ENCODE measurements at regions not wholly inside any gene's neighbourhood (a gene's known extent, or its start where the extent isn't known, plus 50 kb on each side); places are given as distances from the start of the nearest gene placed in this dataset.
"Not testable (repeated sequence)": the region's sequence is repeated elsewhere in the genome, so short reads cannot be mapped to it uniquely, and the experiment has no call there.

DNA sequence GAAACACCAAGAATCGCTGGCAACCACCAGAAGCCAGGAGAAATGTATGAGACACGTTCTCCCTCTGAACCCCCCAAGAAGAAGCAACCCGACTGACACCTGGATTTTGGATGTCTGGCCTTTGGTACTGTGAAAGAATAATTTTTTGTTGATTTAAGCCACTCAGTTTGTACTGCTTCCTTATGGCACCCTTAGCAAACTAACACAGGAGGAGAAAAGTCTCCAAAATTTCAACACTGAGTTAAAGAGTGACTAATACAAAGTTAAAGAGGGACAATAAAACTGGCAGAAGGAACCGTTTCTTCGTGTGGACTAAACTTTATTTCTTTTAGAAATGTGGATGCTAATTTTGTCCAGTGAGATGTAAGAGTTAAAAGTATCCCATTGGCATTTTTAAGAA, 660.9 kb upstream of the LINC00305 start:
- DNase-seq, result no peak

DNA sequence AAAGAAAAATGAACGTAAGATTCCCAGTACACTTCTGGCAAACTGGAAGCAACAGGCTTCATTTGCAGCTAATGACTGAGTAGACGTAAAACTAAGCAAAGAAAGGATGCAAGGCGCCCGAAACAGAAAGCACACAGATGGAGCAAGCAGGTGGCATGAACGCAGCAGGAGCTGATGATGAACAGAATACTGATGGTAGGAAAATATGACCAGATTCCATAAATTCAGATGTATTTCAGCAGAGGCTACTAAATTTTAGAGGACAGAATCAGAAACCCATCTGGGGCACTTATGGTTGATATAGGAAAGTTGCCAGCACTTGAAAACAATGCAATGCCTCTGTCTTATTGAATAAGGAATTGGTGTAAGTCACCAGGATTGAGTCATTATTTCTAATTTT, 658.7 kb upstream of the LINC00305 start:
- DNase-seq, result no peak

DNA sequence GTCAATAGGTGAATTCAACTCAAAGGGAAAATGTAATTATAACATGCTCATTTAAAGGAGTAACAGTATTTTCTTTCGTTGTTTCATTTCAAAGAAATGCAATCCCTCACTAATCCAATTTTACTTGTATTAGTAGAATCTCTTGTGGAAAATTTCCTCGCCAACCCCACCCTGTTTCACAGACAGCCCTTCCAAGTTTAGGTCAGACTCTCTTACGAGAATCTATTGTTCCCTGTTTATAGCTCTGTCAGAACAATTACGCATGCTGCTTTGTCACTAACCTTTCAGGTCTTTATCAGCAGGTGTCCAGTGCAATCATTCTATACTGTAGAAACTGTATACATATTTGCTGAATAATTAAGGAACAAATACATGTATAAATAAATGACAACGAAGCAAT, 657.8 kb upstream of the LINC00305 start:
- DNase-seq, result no peak

DNA sequence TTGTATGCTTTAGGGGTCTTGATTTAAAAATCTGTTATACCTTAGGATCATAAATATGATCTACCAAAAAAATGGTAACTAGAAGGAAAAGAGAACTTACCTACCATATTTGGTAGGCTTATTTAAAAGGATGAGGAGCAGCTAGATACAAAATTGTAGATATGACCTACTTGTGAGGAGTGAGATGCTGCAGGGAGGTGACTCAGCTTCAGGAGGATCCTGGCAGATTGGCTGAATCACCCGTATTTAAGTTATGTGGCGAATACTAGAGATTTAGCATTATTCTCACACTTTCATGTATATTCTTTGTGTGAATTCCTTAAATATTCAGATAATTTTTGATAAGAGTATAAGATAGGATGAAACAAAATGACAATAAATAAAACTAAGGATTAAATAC, 657.3 kb upstream of the LINC00305 start:
- peak in 1 of 2 donors; percentile 3 for DNase-seq

DNA sequence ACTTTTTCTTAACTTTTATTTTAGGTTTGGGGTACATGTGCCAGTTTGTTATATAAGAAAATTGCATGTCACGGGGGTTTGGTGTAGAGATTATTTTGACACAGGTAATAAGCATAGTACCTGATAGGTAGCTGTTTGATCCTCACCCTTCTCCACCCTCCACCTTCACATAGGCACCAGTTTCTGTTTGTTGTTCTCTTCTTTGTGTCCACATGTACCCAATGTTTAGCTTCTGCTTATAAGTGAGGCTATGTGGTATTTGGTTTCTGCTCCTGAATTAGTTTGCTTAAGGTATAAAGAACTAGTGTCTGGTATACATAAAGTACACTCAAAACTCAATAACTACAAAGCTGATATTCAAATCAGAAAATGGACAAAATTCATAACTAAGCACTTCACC, 654.6 kb upstream of the LINC00305 start:
- DNase-seq, result no peak

DNA sequence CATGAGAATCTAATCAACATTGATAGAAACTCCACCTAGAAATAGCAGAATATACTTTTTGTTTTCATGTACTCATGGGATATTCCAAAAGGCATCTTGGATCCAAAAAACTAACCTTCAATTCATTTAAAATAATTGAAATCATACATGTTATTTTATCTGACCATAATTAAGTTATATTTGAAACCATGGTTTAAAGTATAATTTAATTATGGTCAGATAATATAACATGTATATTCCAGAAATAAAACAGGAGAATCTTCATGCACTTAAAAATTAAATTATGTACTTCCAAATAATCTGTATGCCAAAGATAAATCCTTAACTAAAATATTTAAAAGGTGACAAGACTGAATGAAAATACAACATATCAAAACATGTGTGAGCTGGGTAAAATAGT, 651.3 kb upstream of the LINC00305 start:
- no peak for DNase-seq

DNA sequence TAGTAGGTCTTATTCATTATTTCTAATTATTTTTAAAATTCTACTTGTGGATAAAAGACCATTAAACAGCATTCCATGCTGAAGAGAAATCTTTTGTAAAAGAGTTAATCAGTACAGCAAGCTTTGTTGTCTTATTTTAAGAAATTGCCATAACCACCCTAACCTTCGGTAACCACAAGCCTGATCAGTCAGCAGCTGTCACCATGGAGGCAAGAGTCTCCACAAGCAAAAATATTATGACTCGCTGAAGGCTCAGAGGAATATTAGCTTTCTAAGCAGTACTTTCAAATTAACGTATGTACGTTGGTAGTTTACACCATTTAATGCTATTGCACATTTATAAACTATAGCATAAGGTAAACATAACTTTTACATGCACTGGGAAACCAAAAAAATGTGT, 650.5 kb upstream of the LINC00305 start:
- no peak for DNase-seq

DNA sequence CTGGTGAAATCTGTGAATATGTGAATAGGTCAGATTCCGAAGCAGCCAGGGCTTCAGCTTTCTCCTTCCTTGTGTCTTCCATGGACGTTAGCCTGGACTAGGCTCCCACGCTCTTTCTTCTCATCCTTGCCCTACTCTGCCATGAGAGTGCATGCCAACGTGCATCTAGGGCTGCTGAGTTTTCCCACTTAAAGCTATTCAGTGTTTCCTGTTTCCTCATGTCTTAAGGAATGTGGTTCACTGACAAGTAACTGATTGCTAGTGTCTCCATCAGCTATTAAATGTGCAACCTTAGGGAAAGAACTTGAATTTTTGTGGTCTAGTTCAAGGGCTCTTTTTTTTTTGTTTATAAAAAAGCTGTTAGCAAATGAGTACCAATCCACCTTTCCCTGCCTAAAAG, 642.3 kb upstream of the LINC00305 start:
- no peak for DNase-seq

DNA sequence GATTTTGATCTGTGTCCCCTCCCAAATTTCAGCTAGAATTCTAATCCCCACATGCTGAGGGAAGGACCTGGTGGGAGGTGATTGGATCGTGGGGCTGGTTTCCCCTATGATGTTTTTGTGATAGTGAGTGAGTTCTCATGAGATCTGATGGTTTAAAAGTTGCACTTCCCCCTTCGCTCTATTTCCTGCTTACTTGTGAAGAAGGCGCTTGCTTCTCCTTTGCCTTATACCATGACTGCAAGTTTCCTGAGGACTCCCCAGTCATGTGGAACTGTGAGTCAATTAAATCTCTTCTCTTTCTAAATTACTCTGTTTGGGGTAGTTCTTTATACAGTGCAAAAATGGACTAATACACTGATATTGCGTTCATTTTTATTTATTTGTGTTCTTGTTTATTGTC, 636.8 kb upstream of the LINC00305 start:
- DNase-seq, result no peak

DNA sequence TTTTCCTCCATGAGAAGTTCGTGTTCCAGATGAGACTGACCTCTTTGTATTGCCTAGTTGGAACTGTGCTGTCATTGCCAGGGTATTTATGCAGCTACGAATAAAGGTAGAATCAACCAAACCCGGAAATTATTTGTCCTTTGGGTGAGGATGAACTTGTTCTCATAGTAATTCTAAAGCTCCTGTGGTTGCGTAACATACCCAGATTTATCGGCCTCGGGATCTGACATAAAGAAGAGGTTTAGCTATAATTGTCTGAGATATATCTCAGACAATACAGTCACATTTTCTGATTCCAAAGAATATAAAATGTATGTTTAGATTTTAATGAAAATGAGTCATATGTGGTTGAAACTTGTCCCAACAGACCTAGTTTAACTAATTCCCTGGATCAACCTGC, 628.7 kb upstream of the LINC00305 start:
- DNase-seq, result no peak

DNA sequence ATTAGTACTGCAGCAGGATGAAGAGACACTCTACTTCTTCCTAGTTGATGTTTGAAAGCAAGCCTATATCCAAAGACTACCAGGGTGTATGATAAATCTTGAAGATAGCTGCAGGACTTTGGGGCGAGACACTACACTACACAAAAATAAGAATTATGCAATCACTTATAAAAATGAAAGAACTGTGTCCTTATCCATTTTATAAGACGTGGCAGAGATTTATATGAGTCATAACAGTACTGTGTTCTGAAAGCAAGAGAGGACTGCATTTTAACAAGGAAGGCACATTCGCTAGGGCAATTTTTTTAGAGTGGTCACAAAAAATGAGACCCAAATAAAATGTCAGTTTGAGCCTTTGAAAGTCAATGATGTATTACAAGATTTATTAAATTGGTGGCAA, 617.0 kb upstream of the LINC00305 start:
- no peak for DNase-seq

DNA sequence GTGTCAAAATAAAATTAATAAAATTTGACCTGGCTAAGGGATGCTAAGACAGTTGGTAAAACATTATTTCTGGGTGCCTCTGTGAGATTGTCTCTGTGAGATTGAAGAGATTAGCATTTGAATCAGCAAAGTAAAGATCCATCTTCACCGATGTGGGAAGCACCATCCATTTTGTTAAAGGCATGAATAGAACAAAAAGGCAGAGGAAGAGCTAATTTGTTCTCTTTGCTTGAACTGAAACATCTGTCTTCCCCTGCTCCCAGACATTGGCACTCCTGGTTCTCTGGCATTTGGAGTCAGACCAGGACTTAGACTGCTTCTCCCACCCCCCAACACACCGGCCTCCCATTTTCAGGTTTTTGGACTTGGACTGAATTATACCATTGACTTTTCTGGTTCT, 603.8 kb upstream of the LINC00305 start:
- DNase-seq, result no peak

DNA sequence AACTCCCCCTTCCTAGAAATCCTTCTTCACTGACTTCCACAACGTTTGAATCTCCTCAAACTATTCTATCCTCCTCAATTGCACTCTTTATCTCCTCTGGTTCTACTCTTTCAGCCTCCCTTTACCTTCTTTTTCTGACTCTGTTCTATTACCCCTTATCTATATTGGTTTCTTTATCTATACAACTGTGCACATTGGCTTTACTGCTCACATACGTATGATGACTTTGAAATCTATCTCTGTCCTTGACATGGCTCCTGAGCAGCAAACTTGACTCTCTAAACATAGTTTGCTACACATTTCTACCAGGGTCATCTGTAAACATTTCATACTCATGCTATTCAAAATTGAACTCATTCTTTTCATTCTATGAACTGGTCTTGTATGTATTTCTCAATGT, 601.0 kb upstream of the LINC00305 start:
- no peak for DNase-seq

DNA sequence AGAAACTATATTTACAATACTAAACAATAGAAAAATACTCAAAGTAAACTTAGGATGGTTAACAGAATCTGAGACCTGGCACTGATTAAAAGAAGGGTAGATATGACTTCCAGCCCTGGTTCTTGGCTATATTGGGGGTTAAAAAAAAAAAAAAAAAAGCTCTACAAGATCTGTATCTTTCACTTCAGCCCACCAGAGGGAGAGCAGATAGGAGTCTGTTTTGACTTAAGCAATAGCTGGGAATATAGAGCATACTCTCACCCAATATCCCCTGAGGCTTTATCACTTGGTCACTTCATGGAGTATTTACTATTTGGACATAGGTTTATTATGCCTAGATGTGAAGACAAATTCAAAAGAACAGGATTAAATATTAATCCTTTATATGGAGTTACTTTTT, 598.9 kb upstream of the LINC00305 start:
- DNase-seq, result no peak

DNA sequence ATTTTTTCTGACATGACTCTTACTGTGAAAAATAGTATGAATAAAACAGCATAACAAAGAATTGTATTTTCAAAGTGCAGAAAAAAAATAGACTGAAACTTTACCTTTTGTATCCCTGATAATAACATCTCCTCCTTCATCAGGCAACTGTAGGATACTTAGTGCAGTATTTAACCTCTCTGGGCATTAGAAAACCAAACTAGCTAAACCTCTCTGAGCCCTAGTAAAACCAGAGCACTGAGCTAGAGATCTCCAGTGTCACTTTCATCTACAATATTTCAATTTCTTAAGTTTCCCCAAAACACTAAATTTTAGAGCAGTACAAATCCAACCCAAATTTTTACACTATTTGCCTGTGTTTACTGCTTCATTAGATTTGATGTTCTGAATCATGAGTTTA, 594.0 kb upstream of the LINC00305 start:
- no peak for DNase-seq

DNA sequence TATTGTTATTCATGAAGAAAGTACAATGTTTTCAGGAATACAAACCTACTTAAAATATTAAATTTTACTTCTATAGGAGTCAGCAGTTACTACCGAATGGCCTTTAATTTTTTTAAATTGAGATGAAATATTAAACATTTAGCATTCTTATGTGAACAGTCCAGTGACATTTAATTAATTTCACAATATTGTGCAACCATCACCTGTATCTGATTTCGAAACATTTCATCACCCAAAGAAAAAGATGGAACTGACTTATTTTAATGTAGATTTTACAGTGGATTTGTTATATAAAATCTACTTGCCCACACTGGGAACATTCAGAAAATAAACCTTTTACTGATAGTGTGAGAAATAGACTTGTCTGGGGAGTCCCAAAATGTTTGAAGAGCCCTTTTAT, 585.2 kb upstream of the LINC00305 start:
- no peak for DNase-seq

DNA sequence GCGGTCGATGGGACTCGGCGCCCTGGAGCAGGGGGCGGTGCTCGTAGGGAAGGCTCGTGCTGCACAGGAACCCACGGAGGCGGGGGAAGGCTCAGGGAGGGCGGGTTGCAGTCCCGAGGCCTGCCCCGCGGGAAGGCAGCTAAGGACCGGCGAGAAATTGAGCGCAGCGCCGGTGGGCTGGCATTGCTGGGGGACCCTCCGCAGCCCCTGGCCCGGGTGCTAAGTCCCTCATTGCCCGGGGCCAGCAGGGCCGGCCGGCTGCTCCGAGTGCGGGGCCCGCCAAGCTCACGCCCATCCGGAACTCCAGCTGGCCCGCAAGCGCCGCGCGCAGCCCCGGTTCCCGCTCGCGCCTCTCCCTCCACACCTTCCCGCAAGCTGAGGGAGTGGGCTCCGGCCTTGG, 576.8 kb upstream of the LINC00305 start:
- not testable (repeated sequence) for DNase-seq

DNA sequence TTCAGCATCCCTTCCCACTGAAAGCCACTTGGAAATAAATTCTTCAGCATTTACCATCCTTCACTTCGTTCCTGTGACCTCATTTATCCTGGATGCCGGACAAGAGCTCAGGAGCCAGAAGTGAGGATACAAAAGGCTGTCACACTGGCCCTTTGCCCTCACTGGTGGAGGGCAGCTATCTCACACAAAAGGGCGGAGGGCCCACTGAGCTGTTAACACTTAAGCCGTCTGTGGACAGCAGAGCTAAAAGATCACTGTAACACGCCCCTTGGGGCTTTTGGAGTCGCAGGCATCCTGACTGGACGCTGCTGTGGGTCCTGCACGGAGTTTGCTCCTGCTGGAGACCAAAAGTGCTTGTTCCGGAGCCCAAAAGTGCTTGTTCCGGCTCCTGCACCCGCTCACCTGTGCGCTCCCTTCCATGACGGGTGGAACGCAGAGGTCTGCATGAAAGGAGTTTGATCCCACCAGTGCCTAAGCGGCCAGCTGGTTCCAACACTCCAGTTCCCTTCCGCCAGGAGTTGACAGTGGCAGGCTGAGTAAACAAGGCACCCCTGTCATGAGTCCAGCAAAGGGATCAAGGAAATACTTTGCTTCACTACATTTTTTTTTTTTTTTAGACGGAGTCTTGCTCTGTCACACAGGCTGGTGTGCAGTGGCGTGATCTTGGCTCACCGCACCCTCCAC, 572.0 kb upstream of the LINC00305 start:
- no peak for DNase-seq

DNA sequence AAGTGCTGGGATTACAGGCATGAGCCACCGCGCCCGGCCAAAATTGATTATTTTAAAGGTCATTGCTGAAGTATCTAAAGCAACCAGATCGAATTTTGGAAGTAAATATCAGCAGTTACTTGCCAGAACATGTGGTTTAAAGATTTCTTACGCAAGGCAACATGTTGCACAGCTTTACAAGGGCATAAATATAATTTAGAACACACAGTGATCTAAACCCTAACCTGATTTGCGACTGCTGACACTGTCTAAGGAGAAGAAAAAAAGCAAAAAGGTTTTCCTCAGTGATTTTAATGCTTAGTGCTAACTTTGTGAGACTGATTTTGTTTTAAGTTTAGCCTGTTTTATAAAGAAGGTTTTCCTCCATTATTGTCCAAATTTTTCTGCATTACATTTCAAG, 569.9 kb upstream of the LINC00305 start:
- no peak for DNase-seq

DNA sequence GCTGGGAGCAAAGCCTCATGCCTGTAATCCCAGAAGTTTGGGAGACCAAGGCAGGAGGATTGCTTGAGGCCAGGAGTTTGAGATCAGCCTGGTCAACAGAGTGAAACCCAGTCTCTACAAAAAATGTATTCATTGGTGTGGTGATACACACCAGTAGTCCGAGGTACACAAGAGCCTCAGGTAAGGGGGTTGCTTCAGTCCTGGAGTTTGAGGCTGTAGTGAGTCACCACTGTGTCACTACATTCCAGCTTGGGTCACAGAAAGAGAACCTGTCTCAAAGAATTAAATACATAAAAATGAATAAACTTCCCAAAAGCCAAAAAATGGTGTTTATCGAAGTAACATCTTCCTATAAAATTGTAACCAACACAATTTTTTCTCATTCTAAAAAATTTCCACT, 568.1 kb upstream of the LINC00305 start:
- no peak for DNase-seq

DNA sequence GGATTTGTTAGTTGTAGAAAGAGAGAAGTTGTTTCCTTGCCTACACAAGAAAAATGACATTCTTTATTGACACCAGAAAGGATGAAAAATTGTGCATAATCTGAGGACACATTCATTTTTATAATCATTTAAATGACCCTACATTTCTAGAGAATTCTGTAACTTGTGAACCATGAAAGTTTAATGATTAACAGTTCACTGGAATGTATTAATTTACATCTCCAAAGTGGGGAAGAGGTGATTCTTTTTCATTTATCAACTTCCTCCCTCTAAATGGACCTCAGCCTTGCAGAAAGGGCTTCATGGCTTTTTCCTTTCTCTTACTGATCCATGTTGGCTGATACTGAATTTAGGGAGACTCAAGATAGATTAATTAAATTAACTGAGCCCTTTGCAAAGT, 565.2 kb upstream of the LINC00305 start:
- DNase-seq, result no peak

DNA sequence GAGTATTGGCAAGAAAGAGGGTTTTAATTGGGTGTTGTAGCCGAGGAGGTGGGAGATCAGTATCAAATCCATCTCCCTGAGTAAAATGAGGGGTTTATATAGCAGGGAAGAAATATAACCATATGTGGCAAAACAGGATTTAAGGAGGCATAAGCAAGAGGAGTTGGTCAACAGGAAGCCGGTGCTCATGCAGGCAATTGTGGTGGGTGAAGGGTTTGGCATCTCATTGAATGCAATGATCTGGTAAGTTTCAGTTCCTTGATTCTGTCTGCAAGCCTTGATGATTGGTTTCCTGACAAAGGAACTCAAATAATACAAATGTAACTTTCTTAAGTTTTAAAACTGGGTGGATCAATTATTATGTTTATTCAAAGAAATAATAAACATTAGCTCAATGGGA, 564.4 kb upstream of the LINC00305 start:
- no peak for DNase-seq

DNA sequence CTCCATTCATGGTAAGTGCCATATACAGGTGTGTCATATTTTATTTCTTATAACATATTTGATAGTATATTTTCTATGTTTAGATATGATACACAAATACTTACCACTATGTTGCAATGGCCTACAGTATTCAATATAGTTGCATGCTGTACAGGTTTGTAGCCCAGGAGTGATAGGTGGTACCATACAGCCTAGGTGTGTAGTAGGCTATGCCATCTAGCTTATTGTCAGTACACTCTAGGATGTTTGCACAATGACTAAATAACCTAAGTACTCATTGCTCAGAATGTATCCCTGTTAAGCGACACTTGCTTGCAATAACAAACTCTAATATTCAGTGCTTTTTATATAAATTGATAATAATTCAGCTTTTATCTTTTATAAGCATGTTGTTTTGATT, 563.1 kb upstream of the LINC00305 start:
- no peak for DNase-seq

DNA sequence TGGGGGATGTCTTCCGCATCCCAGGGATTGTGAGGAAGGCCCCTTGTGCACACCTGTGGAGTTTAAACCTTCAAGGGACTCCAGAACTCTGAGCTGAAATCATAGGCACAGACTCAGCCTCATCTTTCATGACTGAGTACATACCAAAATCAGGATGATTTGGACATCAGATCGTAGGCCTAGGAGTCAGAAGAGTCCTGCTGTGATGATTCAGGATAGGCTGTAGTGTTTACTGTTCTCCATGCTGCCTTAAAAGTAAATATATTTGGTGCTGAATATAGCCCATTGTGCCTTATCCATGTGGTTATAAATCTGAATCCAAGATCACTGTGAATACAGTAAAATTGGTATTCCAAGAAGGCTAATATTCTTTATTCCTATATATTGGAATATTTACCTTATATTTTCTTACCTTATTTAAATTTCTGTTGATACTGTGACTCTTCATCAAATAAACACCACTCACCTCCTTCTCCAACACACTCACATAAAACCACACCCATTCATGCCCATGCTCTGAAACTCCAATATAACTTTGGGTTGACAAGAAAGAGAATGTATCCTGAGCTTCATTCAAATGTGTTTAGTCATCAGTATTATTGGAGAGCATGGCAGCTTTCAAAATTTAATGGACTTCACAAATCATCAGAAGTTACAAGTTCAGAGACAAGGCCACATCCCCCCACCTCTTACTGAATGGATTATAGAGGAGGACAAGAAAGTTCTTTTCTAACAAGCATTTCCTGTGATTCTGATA, 561.4 kb upstream of the LINC00305 start:
- no peak for DNase-seq

DNA sequence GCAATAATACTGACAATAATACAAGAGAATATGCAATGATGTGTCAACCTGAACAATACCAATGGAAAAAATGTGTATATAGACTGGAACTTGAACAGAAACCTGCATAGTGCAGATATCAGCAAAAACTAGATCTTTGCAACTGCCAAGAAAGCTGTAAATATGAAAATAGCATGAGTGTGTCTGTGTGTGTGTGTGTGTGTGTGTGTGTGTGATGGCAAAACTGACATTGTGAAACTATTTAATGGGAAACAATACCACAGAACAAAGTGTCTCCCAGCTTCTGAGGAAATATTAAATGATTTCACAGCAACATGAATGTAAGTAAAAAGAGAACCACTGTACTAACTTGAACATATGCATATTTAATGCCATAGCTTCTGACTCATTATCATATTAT, 558.2 kb upstream of the LINC00305 start:
- DNase-seq, result no peak

Data from hippocampal formation (tissue), 2 donors.